SK-N-SH treated with all-trans-retinoic acid at 6 μM for 48 hours (cell line): ENCODE measurements at regions not wholly inside any gene's neighbourhood (a gene's known extent, or its start where the extent isn't known, plus 50 kb on each side); places are given as distances from the start of the nearest gene placed in this dataset.

Experiments
- ATAC-seq: fragments of 200-7000 bp; cut with Tn5 transposase; 3 replicates; pipeline ENCODE4 v1.9.1; 2020; ENCODE audit warnings: mild to moderate bottlenecking, moderate library complexity
- ARNTL ChIP-seq: fragments of 450-650 bp; formaldehyde crosslinking; IDR thresholded peaks from 2 replicates; pipeline ENCODE4 v1.5.0; 2020; ENCODE audit warnings: low read depth, mild to moderate bottlenecking, moderate library complexity, borderline replicate concordance
- BACH2 ChIP-seq: fragments of 250-450 bp; sonication (Bioruptor Pico); IDR thresholded peaks from 2 replicates; pipeline ENCODE4 v1.9.0; 2021; ENCODE audit warnings: mild to moderate bottlenecking, borderline replicate concordance
- CSDC2 ChIP-seq: fragments of 250-450 bp; sonication (Bioruptor Pico); IDR thresholded peaks from 2 replicates; pipeline ENCODE4 v1.5.0; 2020; ENCODE audit warnings: mild to moderate bottlenecking, moderate library complexity
- ESRRG ChIP-seq: fragments of 250-450 bp; sonication (Bioruptor Pico); IDR thresholded peaks from 2 replicates; pipeline ENCODE4 v1.6.1; 2021; ENCODE audit warnings: mild to moderate bottlenecking
- GLIS3 ChIP-seq: fragments of 250-450 bp; sonication (Bioruptor Pico); IDR thresholded peaks from 2 replicates; pipeline ENCODE4 v1.5.0; 2020; ENCODE audit warnings: mild to moderate bottlenecking, moderate library complexity
- ISL1 ChIP-seq: fragments of 250-450 bp; sonication (Bioruptor Pico); IDR thresholded peaks from 2 replicates; pipeline ENCODE4 v2.1.2; 2022; ENCODE audit warnings: mild to moderate bottlenecking, moderate library complexity
- OSR1 ChIP-seq: fragments of 250-450 bp; sonication (Bioruptor Pico); IDR thresholded peaks from 2 replicates; pipeline ENCODE4 v1.8.0; 2022; ENCODE audit warnings: moderate library complexity, mild to moderate bottlenecking, inconsistent platforms
- PPARA ChIP-seq: fragments of 250-450 bp; sonication (Bioruptor Pico); IDR thresholded peaks from 2 replicates; pipeline ENCODE4 v1.5.0; 2020; ENCODE audit warnings: mild to moderate bottlenecking, borderline replicate concordance
- RARB ChIP-seq: fragments of 250-450 bp; sonication (Bioruptor Pico); IDR thresholded peaks from 2 replicates; pipeline ENCODE4 v1.8.0; 2021; ENCODE audit warnings: mild to moderate bottlenecking, moderate library complexity
- SNAI2 ChIP-seq: fragments of 250-450 bp; sonication (Bioruptor Pico); IDR thresholded peaks from 2 replicates; pipeline ENCODE4 v1.5.0; 2020; ENCODE audit warnings: mild to moderate bottlenecking, moderate library complexity
- TCF4 ChIP-seq: fragments of 250-450 bp; sonication (Bioruptor Pico); IDR thresholded peaks from 2 replicates; pipeline ENCODE4 v1.8.0; 2021; ENCODE audit warnings: mild to moderate bottlenecking, moderate library complexity, borderline replicate concordance
- TOX ChIP-seq: fragments of 250-450 bp; sonication (Bioruptor Pico); IDR thresholded peaks from 2 replicates; pipeline ENCODE4 v1.8.0; 2021; ENCODE audit warnings: mild to moderate bottlenecking, moderate library complexity, borderline replicate concordance
- TSHZ2 ChIP-seq: fragments of 250-450 bp; sonication (Bioruptor Pico); IDR thresholded peaks from 2 replicates; pipeline ENCODE4 v1.5.0; 2020; ENCODE audit warnings: mild to moderate bottlenecking, moderate library complexity
- ZFP3 ChIP-seq: fragments of 250-450 bp; sonication (Bioruptor Pico); IDR thresholded peaks from 2 replicates; pipeline ENCODE4 v1.5.0; 2020; ENCODE audit warnings: mild to moderate bottlenecking, moderate library complexity
- ZFP30 ChIP-seq: fragments of 450-650 bp; formaldehyde crosslinking; IDR thresholded peaks from 2 replicates; pipeline ENCODE4 v1.5.0; 2022; ENCODE audit warnings: mild to moderate bottlenecking, moderate library complexity
- ZNF565 ChIP-seq: fragments of 450-650 bp; formaldehyde crosslinking; conservative IDR thresholded peaks from 2 replicates; pipeline ENCODE4 v1.5.0; 2020; ENCODE audit warnings: low read depth, mild to moderate bottlenecking, moderate library complexity
- ZNF70 ChIP-seq: fragments of 450-650 bp; formaldehyde crosslinking; IDR thresholded peaks from 2 replicates; pipeline ENCODE4 v1.5.0; 2020; ENCODE audit warnings: mild to moderate bottlenecking, moderate library complexity
- TF ChIP-seq, protein P1 (sequence below): fragments of 250-450 bp; sonication (Bioruptor Pico); IDR thresholded peaks from 2 replicates; pipeline ENCODE4 v1.8.0; 2020; ENCODE audit warnings: mild to moderate bottlenecking, moderate library complexity, borderline replicate concordance
- TF ChIP-seq, protein P2 (sequence below): fragments of 250-450 bp; sonication (Bioruptor Pico); IDR thresholded peaks from 2 replicates; pipeline ENCODE4 v1.5.1; 2020; ENCODE audit warnings: low read depth, mild to moderate bottlenecking, moderate library complexity

- TF ChIP-seq RARB (CRISPR knock-in tag) (no peak), TSHZ2 (no peak), TOX (CRISPR knock-in tag) (no peak), OSR1 (CRISPR knock-in tag) (no peak), PPARA (no peak), ESRRG (CRISPR knock-in tag) (no peak), ZNF565 (CRISPR knock-in tag) (no peak), ARNTL (CRISPR knock-in tag) (no peak), ZFP30 (CRISPR knock-in tag) (no peak), ISL1 (CRISPR knock-in tag) (no peak), SNAI2 (no peak), ZFP3 (CRISPR knock-in tag) (no peak), CSDC2 (no peak)
- TF ChIP-seq, protein P1, sequence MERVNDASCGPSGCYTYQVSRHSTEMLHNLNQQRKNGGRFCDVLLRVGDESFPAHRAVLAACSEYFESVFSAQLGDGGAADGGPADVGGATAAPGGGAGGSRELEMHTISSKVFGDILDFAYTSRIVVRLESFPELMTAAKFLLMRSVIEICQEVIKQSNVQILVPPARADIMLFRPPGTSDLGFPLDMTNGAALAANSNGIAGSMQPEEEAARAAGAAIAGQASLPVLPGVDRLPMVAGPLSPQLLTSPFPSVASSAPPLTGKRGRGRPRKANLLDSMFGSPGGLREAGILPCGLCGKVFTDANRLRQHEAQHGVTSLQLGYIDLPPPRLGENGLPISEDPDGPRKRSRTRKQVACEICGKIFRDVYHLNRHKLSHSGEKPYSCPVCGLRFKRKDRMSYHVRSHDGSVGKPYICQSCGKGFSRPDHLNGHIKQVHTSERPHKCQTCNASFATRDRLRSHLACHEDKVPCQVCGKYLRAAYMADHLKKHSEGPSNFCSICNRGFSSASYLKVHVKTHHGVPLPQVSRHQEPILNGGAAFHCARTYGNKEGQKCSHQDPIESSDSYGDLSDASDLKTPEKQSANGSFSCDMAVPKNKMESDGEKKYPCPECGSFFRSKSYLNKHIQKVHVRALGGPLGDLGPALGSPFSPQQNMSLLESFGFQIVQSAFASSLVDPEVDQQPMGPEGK (CRISPR knock-in tag): no peak
- no peak for ATAC-seq
Measured at GRCh38 chr9:82680179-82680935, 382.6 kb downstream of the RASEF start.

DNA sequence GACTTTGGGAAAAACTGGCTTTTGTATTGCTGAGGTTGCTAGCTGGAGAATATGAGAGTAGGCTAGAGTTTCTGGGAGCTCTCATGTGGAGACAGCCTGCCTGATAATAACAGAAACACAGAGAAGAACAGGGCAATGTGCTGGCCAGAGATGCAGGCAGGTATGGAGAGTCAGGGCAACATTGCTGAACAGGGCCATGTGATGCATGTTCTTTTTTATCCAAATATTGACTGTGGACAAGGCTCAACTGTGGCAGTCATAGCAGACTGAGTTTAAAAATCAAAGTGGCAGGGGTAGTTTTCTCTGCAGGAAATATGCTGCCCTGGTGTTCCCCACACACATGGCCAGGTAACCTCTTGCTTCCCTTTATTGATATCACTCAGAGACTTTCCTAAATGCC, 381.1 kb downstream of the RASEF start:
- TF ChIP-seq TSHZ2 (no peak), RARB (CRISPR knock-in tag) (no peak), ZNF70 (CRISPR knock-in tag) (no peak), ARNTL (CRISPR knock-in tag) (no peak), ESRRG (CRISPR knock-in tag) (no peak), ZFP30 (CRISPR knock-in tag) (no peak), ZNF565 (CRISPR knock-in tag) (no peak), BACH2 (no peak), GLIS3 (CRISPR knock-in tag) (no peak), TCF4 (CRISPR knock-in tag) (no peak), ZFP3 (CRISPR knock-in tag) (no peak), CSDC2 (no peak), SNAI2 (no peak), OSR1 (CRISPR knock-in tag) (no peak)
- TF ChIP-seq, protein P1 (CRISPR knock-in tag): no peak
- TF ChIP-seq, protein P2, sequence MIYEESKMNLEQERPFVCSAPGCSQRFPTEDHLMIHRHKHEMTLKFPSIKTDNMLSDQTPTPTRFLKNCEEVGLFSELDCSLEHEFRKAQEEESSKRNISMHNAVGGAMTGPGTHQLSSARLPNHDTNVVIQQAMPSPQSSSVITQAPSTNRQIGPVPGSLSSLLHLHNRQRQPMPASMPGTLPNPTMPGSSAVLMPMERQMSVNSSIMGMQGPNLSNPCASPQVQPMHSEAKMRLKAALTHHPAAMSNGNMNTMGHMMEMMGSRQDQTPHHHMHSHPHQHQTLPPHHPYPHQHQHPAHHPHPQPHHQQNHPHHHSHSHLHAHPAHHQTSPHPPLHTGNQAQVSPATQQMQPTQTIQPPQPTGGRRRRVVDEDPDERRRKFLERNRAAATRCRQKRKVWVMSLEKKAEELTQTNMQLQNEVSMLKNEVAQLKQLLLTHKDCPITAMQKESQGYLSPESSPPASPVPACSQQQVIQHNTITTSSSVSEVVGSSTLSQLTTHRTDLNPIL (CRISPR knock-in tag): no peak
- no peak for ATAC-seq
